ENCODE measurements at regions not wholly inside any gene's neighbourhood (a gene's known extent, or its start where the extent isn't known, plus 50 kb on each side); places are given as distances from the start of the nearest gene placed in this dataset.

GRCh38 chr14:38762845-38763244 is 340.2 kb downstream of the SEC23A start:
- Histone ChIP-seq H3K79me2 (ENCODE audit: insufficient read depth, low read length) (no peaks in the 10 kb centered on the region), H3K9ac (ENCODE audit: insufficient read depth, low read length, poor library complexity, severe bottlenecking) (no peak overlapping the region), H3K4me1 (ENCODE audit: control insufficient read depth in 1 of 2, insufficient read depth in 2 of 2, low read length in 2 of 2) (no peaks in the 10 kb centered on the region), H2AFZ (ENCODE audit: insufficient read depth, low read depth, low read length, poor library complexity, severe bottlenecking) (no peak overlapping the region), H3K4me2 (replicated peaks; ENCODE audit: extremely low read depth, low read length, poor library complexity, severe bottlenecking) (no peak overlapping the region), H3K9me3 (replicated peaks in 1 of 2; ENCODE audit: control insufficient read depth in 1 of 2, insufficient read depth in 1 of 2, low read length in 2 of 2) (no peaks in the 10 kb centered on the region), H4K20me1 (ENCODE audit: insufficient read depth, low read length) (no peaks in the 10 kb centered on the region), H3K27me3 (ENCODE audit: control insufficient read depth in 2 of 2, insufficient read depth in 2 of 2, low read length in 2 of 2) (no peaks in the 10 kb centered on the region), H3K36me3 (replicated peaks in 1 of 2; ENCODE audit: control insufficient read depth in 1 of 2, insufficient read depth in 2 of 2, low read length in 2 of 2) (no peaks in the 10 kb centered on the region), H3K4me3 (replicated peaks in 1 of 3; ENCODE audit: low read depth in 2 of 3, low read length in 3 of 3) (no peak overlapping the region), H3K27ac (ENCODE audit: low read depth in 1 of 2, low read length in 2 of 2) (no peak overlapping the region)
- Mint-ChIP-seq H3K4me1 (no peaks in the 10 kb centered on the region), H3K27ac (no peak overlapping the region), H3K27me3 (ENCODE audit: low read depth in 3 of 3) (peaks cover 0 to 3% (median 1%) of the 10 kb centered on the region in 3 donors), H3K9me3 (peaks cover 0 to 11% (median 10%) of the 10 kb centered on the region in 7 donors), H3K4me3 (no peak overlapping the region), H3K36me3 (no peaks in the 10 kb centered on the region)
- no peak for TF ChIP-seq CTCF (IDR thresholded peaks at IDR 0.05)
- WGBS (ENCODE audit: insufficient coverage): no CpG with 5 or more reads among the region's 2 CpGs
- intact Hi-C loops (cut with micrococcal nuclease): no loop called here
- DNase-seq: peak in 2 of 3 donors; percentile 1 to 10

GRCh38 chr14:38762426-38762825 is 340.6 kb downstream of the SEC23A start:
- Mint-ChIP-seq H3K9me3 (peaks cover 0 to 11% (median 8%) of the 10 kb centered on the region in 7 donors), H3K27me3 (ENCODE audit: low read depth in 3 of 3) (peaks cover 0 to 3% (median 1%) of the 10 kb centered on the region in 3 donors), H3K4me1 (no peaks in the 10 kb centered on the region), H3K36me3 (no peaks in the 10 kb centered on the region), H3K27ac (no peak overlapping the region), H3K4me3 (no peak overlapping the region)
- H3K4me3 ChIP-seq (replicated peaks in 1 of 3; ENCODE audit: low read depth in 2 of 3, low read length in 3 of 3): no peak overlapping the region
- H4K20me1 ChIP-seq (ENCODE audit: insufficient read depth, low read length): no peaks in the 10 kb centered on the region
- intact Hi-C loops (cut with micrococcal nuclease): no loop called here
- no peaks in the 10 kb centered on the region for H3K4me1 ChIP-seq (ENCODE audit: control insufficient read depth in 1 of 2, insufficient read depth in 2 of 2, low read length in 2 of 2)
- no peak overlapping the region for H2AFZ ChIP-seq (ENCODE audit: insufficient read depth, low read depth, low read length, poor library complexity, severe bottlenecking)
- H3K27me3 ChIP-seq (ENCODE audit: control insufficient read depth in 2 of 2, insufficient read depth in 2 of 2, low read length in 2 of 2): no peaks in the 10 kb centered on the region
- H3K9ac ChIP-seq (ENCODE audit: insufficient read depth, low read length, poor library complexity, severe bottlenecking): no peak overlapping the region
- no peaks in the 10 kb centered on the region for H3K9me3 ChIP-seq (replicated peaks in 1 of 2; ENCODE audit: control insufficient read depth in 1 of 2, insufficient read depth in 1 of 2, low read length in 2 of 2)
- TF ChIP-seq CTCF (IDR thresholded peaks at IDR 0.05): no peak
- 100% methylated on average over 1 of the region's 5 CpGs for WGBS (ENCODE audit: insufficient coverage)
- no peak overlapping the region for H3K4me2 ChIP-seq (replicated peaks; ENCODE audit: extremely low read depth, low read length, poor library complexity, severe bottlenecking)
- no peak overlapping the region for H3K27ac ChIP-seq (ENCODE audit: low read depth in 1 of 2, low read length in 2 of 2)
- DNase-seq: no peak
- H3K79me2 ChIP-seq (ENCODE audit: insufficient read depth, low read length): no peaks in the 10 kb centered on the region
- H3K36me3 ChIP-seq (replicated peaks in 1 of 2; ENCODE audit: control insufficient read depth in 1 of 2, insufficient read depth in 2 of 2, low read length in 2 of 2): no peaks in the 10 kb centered on the region
